ENCODE measurements at regions not wholly inside any gene's neighbourhood (a gene's known extent, or its start where the extent isn't known, plus 50 kb on each side); places are given as distances from the start of the nearest gene placed in this dataset.

- no peak for TF ChIP-seq POLR2A (IDR thresholded peaks at IDR 0.05; ENCODE audit: borderline replicate concordance, extremely low read depth, insufficient read depth, insufficient read length)
- TF ChIP-seq SRF (IDR thresholded peaks at IDR 0.05; ENCODE audit: low read depth): no peak
- TF ChIP-seq ATF3 (IDR thresholded peaks at IDR 0.05): no peak
- no peak for TF ChIP-seq POLR2AphosphoS5 (IDR thresholded peaks at IDR 0.05; ENCODE audit: low read depth, low read length)
- TF ChIP-seq CTCF (IDR thresholded peaks at IDR 0.05 in 2 of 3, conservative IDR thresholded peaks at IDR 0.05 in 1 of 3; ENCODE audit: borderline replicate concordance in 1 of 3, insufficient read depth in 1 of 3, low read depth in 2 of 3, low read length in 2 of 3): no peak
- TF ChIP-seq YY1 (IDR thresholded peaks at IDR 0.05; ENCODE audit: extremely low read depth, insufficient replicate concordance, low read depth, low read length): no peak
- TF ChIP-seq CBX3 (IDR thresholded peaks at IDR 0.05; ENCODE audit: low read depth): no peak
- no peak for TF ChIP-seq MAX (IDR thresholded peaks at IDR 0.05)
- no peak for TF ChIP-seq EGR1 (IDR thresholded peaks at IDR 0.05; ENCODE audit: low read depth)
- TF ChIP-seq CEBPB (IDR thresholded peaks at IDR 0.05; ENCODE audit: low read depth): no peak
Observed at GRCh38 chr2:7358865-7359447, 441.7 kb downstream of the RNF144A start.
